KMS-11 (cell line): ENCODE measurements at regions not wholly inside any gene's neighbourhood (a gene's known extent, or its start where the extent isn't known, plus 50 kb on each side); places are given as distances from the start of the nearest gene placed in this dataset.
A peak's percentile ranks its signal among the peaks of the same experiment; 100 is the strongest.

ENCODE experiments used
- H2AFZ ChIP-seq: fragments of 200-600 bp; sonication (generic); 2 replicates; pipeline ENCODE4 v1.6.1; 2016; ENCODE audit warnings: antibody characterized with exemption, mixed run types, low read depth
- H3K27ac ChIP-seq: fragments of 200-600 bp; sonication (generic); 2 replicates; pipeline ENCODE4 v1.6.1; 2016; ENCODE audit warnings: mild to moderate bottlenecking, mixed run types
- H3K27me3 ChIP-seq: fragments of 200-600 bp; sonication (generic); 2 replicates; pipeline ENCODE4 v1.6.1; 2017; ENCODE audit warnings: mild to moderate bottlenecking, low read depth, mixed run types, moderate library complexity; ENCODE audit not compliant: insufficient read depth
- H3K36me3 ChIP-seq: fragments of 200-600 bp; sonication (generic); 2 replicates; pipeline ENCODE4 v1.6.1; 2017; ENCODE audit warnings: mild to moderate bottlenecking, mixed run types; ENCODE audit not compliant: insufficient read depth
- H3K4me1 ChIP-seq: fragments of 200-600 bp; sonication (generic); 2 replicates; pipeline ENCODE4 v1.6.1; 2016; ENCODE audit warnings: mild to moderate bottlenecking, low read depth, mixed run types; ENCODE audit not compliant: poor library complexity, severe bottlenecking
- H3K4me2 ChIP-seq: fragments of 200-600 bp; sonication (generic); 2 replicates; pipeline ENCODE4 v1.7.0; 2016; ENCODE audit warnings: mild to moderate bottlenecking, mixed run types
- H3K4me3 ChIP-seq: fragments of 200-600 bp; sonication (generic); IDR thresholded peaks from 2 replicates; pipeline ENCODE4 v1.6.1; 2017; ENCODE audit warnings: low read depth, low read length, mixed read lengths; ENCODE audit not compliant: insufficient read depth
- H3K79me2 ChIP-seq: fragments of 200-600 bp; sonication (generic); 2 replicates; pipeline ENCODE4 v1.6.1; 2016; ENCODE audit warnings: low read depth, mixed run types; ENCODE audit not compliant: insufficient read depth
- H3K9ac ChIP-seq: fragments of 200-600 bp; sonication (generic); 2 replicates; pipeline ENCODE4 v1.6.1; 2016; ENCODE audit warnings: mild to moderate bottlenecking, mixed run types
- H4K20me1 ChIP-seq: fragments of 200-600 bp; sonication (generic); 2 replicates; pipeline ENCODE4 v1.6.1; 2016; ENCODE audit warnings: mild to moderate bottlenecking, mixed run types; ENCODE audit not compliant: insufficient read depth
- TF ChIP-seq, protein P1 (sequence below): fragments of 200-600 bp; sonication (generic); conservative IDR thresholded peaks from 2 replicates; pipeline ENCODE4 v1.6.1; 2017; ENCODE audit warnings: low read depth, mild to moderate bottlenecking, antibody characterized with exemption, low read length, moderate library complexity, mixed read lengths

DNA sequence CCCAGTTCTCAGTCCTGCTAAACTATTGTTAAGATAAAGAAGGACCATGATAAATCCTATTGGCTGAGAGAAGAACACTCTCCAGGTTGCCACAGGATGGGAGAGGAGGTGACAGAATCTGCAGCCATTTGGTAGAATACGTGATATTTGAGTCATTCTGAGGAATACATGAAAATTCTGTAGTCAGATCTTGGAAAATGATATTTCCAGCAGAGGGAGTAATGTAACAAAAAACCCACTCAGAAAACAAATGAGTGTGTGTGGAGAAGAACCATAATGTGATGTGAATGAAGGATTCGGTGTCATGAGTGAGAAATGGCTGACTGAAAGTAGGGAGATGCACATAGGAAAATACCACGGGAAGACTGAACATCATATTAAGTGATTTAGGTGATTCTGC is 128.5 kb upstream of the PFKP start:
- no peaks in the 10 kb centered on the region for H4K20me1 ChIP-seq
- TF ChIP-seq, protein P1, sequence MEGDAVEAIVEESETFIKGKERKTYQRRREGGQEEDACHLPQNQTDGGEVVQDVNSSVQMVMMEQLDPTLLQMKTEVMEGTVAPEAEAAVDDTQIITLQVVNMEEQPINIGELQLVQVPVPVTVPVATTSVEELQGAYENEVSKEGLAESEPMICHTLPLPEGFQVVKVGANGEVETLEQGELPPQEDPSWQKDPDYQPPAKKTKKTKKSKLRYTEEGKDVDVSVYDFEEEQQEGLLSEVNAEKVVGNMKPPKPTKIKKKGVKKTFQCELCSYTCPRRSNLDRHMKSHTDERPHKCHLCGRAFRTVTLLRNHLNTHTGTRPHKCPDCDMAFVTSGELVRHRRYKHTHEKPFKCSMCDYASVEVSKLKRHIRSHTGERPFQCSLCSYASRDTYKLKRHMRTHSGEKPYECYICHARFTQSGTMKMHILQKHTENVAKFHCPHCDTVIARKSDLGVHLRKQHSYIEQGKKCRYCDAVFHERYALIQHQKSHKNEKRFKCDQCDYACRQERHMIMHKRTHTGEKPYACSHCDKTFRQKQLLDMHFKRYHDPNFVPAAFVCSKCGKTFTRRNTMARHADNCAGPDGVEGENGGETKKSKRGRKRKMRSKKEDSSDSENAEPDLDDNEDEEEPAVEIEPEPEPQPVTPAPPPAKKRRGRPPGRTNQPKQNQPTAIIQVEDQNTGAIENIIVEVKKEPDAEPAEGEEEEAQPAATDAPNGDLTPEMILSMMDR = peak; percentile 26; the same call in 1 of the 2 replicates
- no peaks in the 10 kb centered on the region for H3K27me3 ChIP-seq
- H3K4me1 ChIP-seq = no peaks in the 10 kb centered on the region
- no peak overlapping the region for H3K4me2 ChIP-seq
- H3K9ac ChIP-seq = no peak overlapping the region
- no peak overlapping the region for H3K4me3 ChIP-seq
- no peak overlapping the region for H2AFZ ChIP-seq
- no peak overlapping the region for H3K27ac ChIP-seq
- H3K79me2 ChIP-seq = no peaks in the 10 kb centered on the region
- no peaks in the 10 kb centered on the region for H3K36me3 ChIP-seq

DNA sequence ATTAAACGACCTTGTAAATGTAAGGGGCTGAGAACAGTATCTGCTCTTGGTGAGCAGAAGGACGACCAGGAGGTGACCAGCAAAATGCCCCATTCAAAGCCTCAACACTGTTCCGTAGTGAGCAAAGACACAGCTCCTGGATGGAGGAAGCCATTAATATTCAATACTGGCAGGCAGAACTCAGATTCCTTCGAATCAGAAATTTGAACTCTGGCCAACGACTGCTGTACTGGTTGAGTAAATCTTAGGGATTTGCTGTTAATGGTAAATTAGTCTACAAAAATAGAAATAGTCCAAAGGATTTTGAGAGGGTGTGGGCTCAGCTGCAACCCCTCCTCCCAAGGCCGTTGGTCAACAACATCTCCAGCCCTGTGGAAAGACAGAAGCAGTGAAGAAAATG is 130.5 kb upstream of the PFKP start:
- H3K9ac ChIP-seq = no peak overlapping the region
- peaks cover 4% of the 10 kb centered on the region for H3K4me1 ChIP-seq
- no peaks in the 10 kb centered on the region for H3K36me3 ChIP-seq
- no peaks in the 10 kb centered on the region for H3K79me2 ChIP-seq
- no peak overlapping the region for H3K4me2 ChIP-seq
- no peaks in the 10 kb centered on the region for H4K20me1 ChIP-seq
- no peaks in the 10 kb centered on the region for H3K27me3 ChIP-seq
- TF ChIP-seq, protein P1 = no peak
- no peak overlapping the region for H3K4me3 ChIP-seq
- H2AFZ ChIP-seq = no peak overlapping the region
- no peak overlapping the region for H3K27ac ChIP-seq

DNA sequence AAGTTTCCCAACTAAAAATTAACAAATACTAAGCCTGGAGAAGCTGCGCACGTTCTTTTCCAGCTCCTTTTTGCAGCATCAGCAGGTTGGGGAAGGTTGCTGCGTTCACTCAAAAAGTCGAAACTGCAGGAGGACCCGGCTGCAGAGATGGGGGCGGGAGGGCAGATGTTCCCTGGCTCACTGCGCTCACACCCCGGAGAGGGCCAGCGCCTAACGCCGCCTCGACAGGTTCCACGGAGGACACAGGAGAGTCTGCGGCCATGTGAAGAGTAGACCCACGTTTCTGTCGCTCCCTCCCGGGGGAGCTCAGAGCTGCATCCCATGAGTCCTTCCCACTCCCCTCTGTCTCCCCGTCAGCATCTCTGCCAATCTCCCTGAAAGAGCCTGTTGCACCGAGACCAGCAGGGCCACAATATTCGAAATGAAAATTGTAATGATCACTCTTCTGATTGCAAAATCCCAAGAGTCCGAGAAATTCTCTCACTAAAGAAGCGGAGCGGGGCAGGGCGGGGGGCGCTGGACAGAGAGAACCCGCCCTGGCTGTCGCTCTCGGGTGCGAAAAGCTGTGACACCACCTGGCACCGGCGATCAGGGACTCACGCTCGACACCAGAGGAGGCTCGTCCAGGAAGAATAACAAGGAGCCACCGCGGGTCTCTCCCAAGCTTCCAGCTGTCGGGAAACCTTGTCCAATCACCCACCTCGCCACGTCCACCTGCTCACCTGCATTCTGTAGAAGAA is 131.5 kb upstream of the PFKP start:
- Histone ChIP-seq H3K4me3 (no peak overlapping the region), H3K4me1 (peaks cover 4% of the 10 kb centered on the region), H3K27ac (no peak overlapping the region), H3K79me2 (no peaks in the 10 kb centered on the region), H3K36me3 (no peaks in the 10 kb centered on the region), H3K4me2 (no peak overlapping the region), H3K27me3 (no peaks in the 10 kb centered on the region), H2AFZ (no peak overlapping the region), H3K9ac (no peak overlapping the region), H4K20me1 (no peaks in the 10 kb centered on the region)
- TF ChIP-seq, protein P1 = no peak

DNA sequence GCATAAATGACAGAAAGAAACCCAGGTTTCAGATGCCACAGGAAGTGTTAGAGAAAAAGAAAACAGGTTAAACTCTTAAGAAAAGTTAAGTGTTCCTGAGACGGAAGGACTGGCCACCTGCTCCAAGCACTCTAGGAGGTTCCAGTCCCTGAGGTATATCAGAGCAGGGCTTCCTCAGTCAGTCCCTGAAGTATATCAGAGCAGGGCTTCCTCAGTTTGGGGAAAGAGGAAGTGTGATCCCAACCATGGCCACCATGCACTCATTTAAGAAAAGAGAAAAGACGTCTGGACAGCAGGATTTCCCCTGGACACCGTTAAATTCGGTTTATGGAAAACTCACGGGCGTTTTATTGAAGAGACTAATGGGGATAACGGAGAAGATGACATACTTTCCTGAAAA is 133.4 kb upstream of the PFKP start:
- Histone ChIP-seq H4K20me1 (no peaks in the 10 kb centered on the region), H3K36me3 (no peaks in the 10 kb centered on the region), H3K27ac (no peak overlapping the region), H3K4me1 (peaks cover 4% of the 10 kb centered on the region), H3K9ac (no peak overlapping the region), H3K27me3 (no peaks in the 10 kb centered on the region), H3K79me2 (no peaks in the 10 kb centered on the region), H3K4me2 (no peak overlapping the region), H2AFZ (no peak overlapping the region), H3K4me3 (no peak overlapping the region)
- TF ChIP-seq, protein P1 = no peak
